ENCODE measurements at regions not wholly inside any gene's neighbourhood (a gene's known extent, or its start where the extent isn't known, plus 50 kb on each side); places are given as distances from the start of the nearest gene placed in this dataset.

DNA sequence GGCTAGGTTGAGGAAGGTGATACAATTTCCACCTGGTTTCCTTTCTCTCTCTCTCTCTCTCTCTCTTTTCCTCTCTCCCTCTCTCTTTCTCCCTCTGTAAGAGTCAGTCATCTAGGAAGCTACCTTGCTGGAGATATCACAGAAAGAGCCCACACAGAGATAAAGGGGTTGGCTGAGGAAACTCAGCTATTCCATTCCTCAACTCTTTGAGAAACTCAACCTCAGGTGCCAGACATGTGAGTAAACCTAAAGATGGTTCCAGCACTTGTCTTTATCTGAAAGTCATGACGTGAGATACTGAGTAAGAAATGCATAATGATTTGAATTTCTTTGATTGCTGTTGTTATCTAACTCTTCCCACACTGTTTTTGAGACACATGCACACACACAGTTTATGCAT lies 564.0 kb downstream of the SPOCK3 start:
- DNase-seq, result no peak
- WGBS, 2 donors (ENCODE audit: low coverage in 1 of 2), result 50 to 100% methylated on average over 1 of the region's 1 CpG
- H3K36me3 ChIP-seq, result no peaks in the 10 kb centered on the region
- H3K27me3 ChIP-seq, result no peaks in the 10 kb centered on the region
- no peaks in the 10 kb centered on the region for H3K9me3 ChIP-seq
- H3K4me1 ChIP-seq, result no peaks in the 10 kb centered on the region
- no peak overlapping the region for H3K27ac ChIP-seq
- TF ChIP-seq EP300 (IDR thresholded peaks at IDR 0.05; ENCODE audit: low read depth) (no peak), POLR2AphosphoS5 (IDR thresholded peaks at IDR 0.05) (no peak), POLR2A (IDR thresholded peaks at IDR 0.05) (no peak)
- TF ChIP-seq, protein P1, sequence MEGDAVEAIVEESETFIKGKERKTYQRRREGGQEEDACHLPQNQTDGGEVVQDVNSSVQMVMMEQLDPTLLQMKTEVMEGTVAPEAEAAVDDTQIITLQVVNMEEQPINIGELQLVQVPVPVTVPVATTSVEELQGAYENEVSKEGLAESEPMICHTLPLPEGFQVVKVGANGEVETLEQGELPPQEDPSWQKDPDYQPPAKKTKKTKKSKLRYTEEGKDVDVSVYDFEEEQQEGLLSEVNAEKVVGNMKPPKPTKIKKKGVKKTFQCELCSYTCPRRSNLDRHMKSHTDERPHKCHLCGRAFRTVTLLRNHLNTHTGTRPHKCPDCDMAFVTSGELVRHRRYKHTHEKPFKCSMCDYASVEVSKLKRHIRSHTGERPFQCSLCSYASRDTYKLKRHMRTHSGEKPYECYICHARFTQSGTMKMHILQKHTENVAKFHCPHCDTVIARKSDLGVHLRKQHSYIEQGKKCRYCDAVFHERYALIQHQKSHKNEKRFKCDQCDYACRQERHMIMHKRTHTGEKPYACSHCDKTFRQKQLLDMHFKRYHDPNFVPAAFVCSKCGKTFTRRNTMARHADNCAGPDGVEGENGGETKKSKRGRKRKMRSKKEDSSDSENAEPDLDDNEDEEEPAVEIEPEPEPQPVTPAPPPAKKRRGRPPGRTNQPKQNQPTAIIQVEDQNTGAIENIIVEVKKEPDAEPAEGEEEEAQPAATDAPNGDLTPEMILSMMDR (IDR thresholded peaks at IDR 0.05), result no peak
- in situ Hi-C loops (cut with MboI; ENCODE audit: low pct_ligation_motif_present in 1 of 4, low pct_unique_long_range_greater_than_20kb in 1 of 4, low sequenced_read_pairs in 3 of 4) (no loop called here), intact Hi-C loops (cut with DNase I; ENCODE audit: low total_unique reads) (no loop called here)
- no peak overlapping the region for H3K4me3 ChIP-seq

DNA sequence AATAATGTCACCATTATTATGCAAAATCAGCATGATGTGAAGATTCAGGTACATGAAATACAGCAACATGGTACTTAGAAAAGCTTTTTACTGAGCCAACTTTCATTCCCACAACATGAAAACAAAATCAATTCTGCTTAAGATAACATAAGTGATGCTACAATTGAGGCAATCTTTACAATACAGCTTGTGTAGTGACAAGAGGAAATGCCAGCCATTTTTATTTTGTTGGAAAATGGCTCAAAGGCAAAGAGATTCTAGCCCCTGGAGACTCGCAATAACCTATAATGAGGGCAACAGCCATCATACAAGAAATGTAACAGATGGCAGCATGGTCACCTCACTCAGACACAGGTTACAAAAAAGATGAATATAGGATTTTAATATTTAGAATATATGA lies 560.4 kb downstream of the SPOCK3 start:
- Histone ChIP-seq H3K4me1 (no peaks in the 10 kb centered on the region), H3K4me3 (no peak overlapping the region), H3K36me3 (no peaks in the 10 kb centered on the region), H3K27ac (no peak overlapping the region), H3K27me3 (no peaks in the 10 kb centered on the region), H3K9me3 (no peaks in the 10 kb centered on the region)
- intact Hi-C loops (cut with DNase I; ENCODE audit: low total_unique reads), result no loop called here
- in situ Hi-C loops (cut with MboI; ENCODE audit: low pct_ligation_motif_present in 1 of 4, low pct_unique_long_range_greater_than_20kb in 1 of 4, low sequenced_read_pairs in 3 of 4), result no loop called here
- WGBS, 2 donors (ENCODE audit: low coverage in 1 of 2), result 74 to 75% methylated on average over 1 of the region's 1 CpG
- DNase-seq, result no peak
- TF ChIP-seq POLR2AphosphoS5 (IDR thresholded peaks at IDR 0.05), result no peak
- no peak for TF ChIP-seq EP300 (IDR thresholded peaks at IDR 0.05; ENCODE audit: low read depth)
- TF ChIP-seq POLR2A (IDR thresholded peaks at IDR 0.05), result no peak
- TF ChIP-seq, protein P1 (IDR thresholded peaks at IDR 0.05), result no peak

DNA sequence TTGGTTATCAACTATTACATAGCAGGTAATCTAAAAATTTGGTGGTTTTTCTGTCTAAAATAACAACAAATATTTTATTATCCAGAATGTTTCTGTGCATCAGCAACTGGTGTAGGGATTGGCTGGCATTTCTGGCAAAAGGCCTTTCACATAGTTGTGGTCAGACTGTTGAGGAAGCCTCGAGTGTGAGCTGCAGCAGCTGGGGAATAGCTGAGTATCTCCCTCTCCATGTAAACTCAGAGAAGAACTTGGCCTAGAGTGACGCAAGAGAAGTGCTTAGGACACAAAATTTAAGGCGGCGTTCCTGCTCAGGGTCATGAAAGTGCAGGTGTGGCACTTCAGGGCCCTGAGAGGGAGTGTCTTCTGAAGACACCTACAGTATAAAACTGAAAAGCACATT lies 558.9 kb downstream of the SPOCK3 start:
- no peak for DNase-seq
- intact Hi-C loops (cut with DNase I; ENCODE audit: low total_unique reads), result no loop called here
- Histone ChIP-seq H3K4me3 (no peak overlapping the region), H3K27me3 (no peaks in the 10 kb centered on the region), H3K9me3 (no peaks in the 10 kb centered on the region), H3K36me3 (no peaks in the 10 kb centered on the region), H3K4me1 (no peaks in the 10 kb centered on the region), H3K27ac (no peak overlapping the region)
- no peak for TF ChIP-seq POLR2A (IDR thresholded peaks at IDR 0.05)
- TF ChIP-seq EP300 (IDR thresholded peaks at IDR 0.05; ENCODE audit: low read depth), result no peak
- TF ChIP-seq, protein P1 (IDR thresholded peaks at IDR 0.05), result no peak
- no peak for TF ChIP-seq POLR2AphosphoS5 (IDR thresholded peaks at IDR 0.05)
- in situ Hi-C loops (cut with MboI; ENCODE audit: low pct_ligation_motif_present in 1 of 4, low pct_unique_long_range_greater_than_20kb in 1 of 4, low sequenced_read_pairs in 3 of 4), result no loop called here
- WGBS, 2 donors (ENCODE audit: low coverage in 1 of 2), result 49 to 61% methylated on average over 4 of the region's 4 CpGs

GRCh38 chr4:166680796-166681195 lies 553.5 kb downstream of the SPOCK3 start:
- Histone ChIP-seq H3K4me1 (no peaks in the 10 kb centered on the region), H3K4me3 (no peak overlapping the region), H3K36me3 (no peaks in the 10 kb centered on the region), H3K27me3 (no peaks in the 10 kb centered on the region), H3K27ac (no peak overlapping the region), H3K9me3 (no peaks in the 10 kb centered on the region)
- in situ Hi-C loops (cut with MboI; ENCODE audit: low pct_ligation_motif_present in 1 of 4, low pct_unique_long_range_greater_than_20kb in 1 of 4, low sequenced_read_pairs in 3 of 4), result no loop called here
- TF ChIP-seq POLR2A (IDR thresholded peaks at IDR 0.05) (no peak), EP300 (IDR thresholded peaks at IDR 0.05; ENCODE audit: low read depth) (no peak), POLR2AphosphoS5 (IDR thresholded peaks at IDR 0.05) (no peak)
- no peak for DNase-seq
- intact Hi-C loops (cut with DNase I; ENCODE audit: low total_unique reads), result no loop called here
- 54 to 60% methylated on average over 1 of the region's 1 CpG for WGBS, 2 donors (ENCODE audit: low coverage in 1 of 2)

DNA sequence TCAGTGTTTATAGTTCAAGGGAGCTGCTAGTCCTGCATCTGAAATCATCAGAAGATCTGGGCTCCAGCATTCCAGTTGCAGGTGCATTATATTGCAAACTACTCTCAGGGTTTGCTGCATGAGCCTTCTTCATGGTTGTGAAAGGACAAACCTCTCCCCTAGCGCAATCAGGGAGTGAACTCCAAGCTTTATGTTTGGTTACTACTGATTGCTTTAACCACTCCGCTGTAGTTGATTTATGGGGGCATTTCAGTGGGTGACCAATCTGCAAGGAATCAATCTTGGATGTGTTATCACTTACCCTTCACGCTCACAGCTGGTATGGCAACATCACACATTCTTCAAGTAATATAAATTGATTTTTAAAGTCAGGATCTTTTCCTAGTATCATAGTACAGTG lies 552.1 kb downstream of the SPOCK3 start:
- Histone ChIP-seq H3K27ac (no peak overlapping the region), H3K9me3 (no peaks in the 10 kb centered on the region), H3K4me3 (no peak overlapping the region), H3K4me1 (no peaks in the 10 kb centered on the region), H3K36me3 (no peaks in the 10 kb centered on the region), H3K27me3 (no peaks in the 10 kb centered on the region)
- intact Hi-C loops (cut with DNase I; ENCODE audit: low total_unique reads), result no loop called here
- no peak for DNase-seq
- no peak for TF ChIP-seq EP300 (IDR thresholded peaks at IDR 0.05; ENCODE audit: low read depth)
- TF ChIP-seq POLR2AphosphoS5 (IDR thresholded peaks at IDR 0.05), result no peak
- TF ChIP-seq, protein P1 (IDR thresholded peaks at IDR 0.05), result no peak
- TF ChIP-seq POLR2A (IDR thresholded peaks at IDR 0.05), result no peak
- 33 to 55% methylated on average over 3 of the region's 3 CpGs for WGBS, 2 donors (ENCODE audit: low coverage in 1 of 2)
- in situ Hi-C loops (cut with MboI; ENCODE audit: low pct_ligation_motif_present in 1 of 4, low pct_unique_long_range_greater_than_20kb in 1 of 4, low sequenced_read_pairs in 3 of 4), result no loop called here
